ENCODE measurements at regions not wholly inside any gene's neighbourhood (a gene's known extent, or its start where the extent isn't known, plus 50 kb on each side); places are given as distances from the start of the nearest gene placed in this dataset.
"Not testable (repeated sequence)": the region's sequence is repeated elsewhere in the genome, so short reads cannot be mapped to it uniquely, and the experiment has no call there.

- Histone ChIP-seq H3K9me3 (ENCODE audit: control insufficient read depth, insufficient read depth, low read depth, low read length) (no peaks in the 10 kb centered on the region), H3K4me1 (ENCODE audit: control insufficient read depth, insufficient read depth, low read length) (no peaks in the 10 kb centered on the region; the same call in 1 of the 2 replicates), H3K4me3 (ENCODE audit: low read depth, low read length) (no peak overlapping the region), H3K27ac (ENCODE audit: extremely low read depth, low read depth, low read length) (no peak overlapping the region), H3K36me3 (ENCODE audit: control insufficient read depth in 2 of 2, insufficient read depth in 1 of 2, low read length in 2 of 2) (no peaks in the 10 kb centered on the region)
- POLR2A ChIA-PET: no interaction called here
- CTCF ChIA-PET: interaction anchor here (0.6 kb wide), 2 partner anchors 393 to 1013 kb away, joined by 3 read pairs; no protein-coding TSS in a partner anchor
- TF ChIP-seq ZBTB1 (tag by site-specific recombination; IDR thresholded peaks at IDR 0.05) (no peak), ZFHX2 (tag by site-specific recombination; conservative IDR thresholded peaks at IDR 0.05) (no peak)
Observed at GRCh38 chr13:22940090-22940710, 240.6 kb upstream of the SGCG start.

DNA sequence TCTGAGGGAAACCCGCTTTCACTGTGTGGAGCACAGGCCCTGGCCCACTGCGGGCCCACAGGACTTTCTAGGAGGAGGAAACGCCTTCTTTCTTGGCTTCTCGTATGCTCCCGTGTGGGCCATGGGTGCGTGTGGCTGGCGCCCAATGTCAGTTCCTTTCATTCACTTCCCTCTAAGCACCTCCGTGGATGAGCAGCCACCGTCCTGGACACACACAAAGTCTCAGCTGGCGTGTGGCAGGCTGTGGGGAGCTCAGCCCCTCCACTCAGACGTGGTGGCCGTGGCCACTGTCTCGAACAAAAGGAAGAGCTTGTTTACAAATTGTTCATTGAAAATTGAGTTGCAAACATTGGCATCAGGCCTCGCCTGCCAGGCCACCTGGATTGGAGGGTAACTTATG, 240.0 kb upstream of the SGCG start:
- POLR2A ChIA-PET: no interaction called here

GRCh38 chr13:22941495-22941894, 239.3 kb upstream of the SGCG start:
- H3K9me3 ChIP-seq (ENCODE audit: control insufficient read depth, insufficient read depth, low read depth, low read length); H3K27ac ChIP-seq (ENCODE audit: extremely low read depth, low read depth, low read length); H3K4me3 ChIP-seq (ENCODE audit: low read depth, low read length); CTCF ChIA-PET; H3K4me1 ChIP-seq (ENCODE audit: control insufficient read depth, insufficient read depth, low read length); POLR2A ChIA-PET; H3K36me3 ChIP-seq (ENCODE audit: control insufficient read depth in 2 of 2, insufficient read depth in 1 of 2, low read length in 2 of 2): not testable (repeated sequence)

More for the DNA sequence above, 240.0 kb upstream of the SGCG start:
- no peak for TF ChIP-seq ZEB2 (tag by site-specific recombination; IDR thresholded peaks at IDR 0.05)
- no peak overlapping the region for H3K4me3 ChIP-seq (ENCODE audit: low read depth, low read length)
- H3K36me3 ChIP-seq (ENCODE audit: control insufficient read depth in 2 of 2, insufficient read depth in 1 of 2, low read length in 2 of 2): no peaks in the 10 kb centered on the region
- CTCF ChIA-PET: no interaction called here
- H3K27ac ChIP-seq (ENCODE audit: extremely low read depth, low read depth, low read length): no peak overlapping the region
- H3K4me1 ChIP-seq (ENCODE audit: control insufficient read depth, insufficient read depth, low read length): no peaks in the 10 kb centered on the region; the same call in 1 of the 2 replicates
- no peaks in the 10 kb centered on the region for H3K9me3 ChIP-seq (ENCODE audit: control insufficient read depth, insufficient read depth, low read depth, low read length)

GRCh38 chr13:22942831-22943230, 237.9 kb upstream of the SGCG start:
- H3K36me3 ChIP-seq (ENCODE audit: control insufficient read depth in 2 of 2, insufficient read depth in 1 of 2, low read length in 2 of 2); H3K4me3 ChIP-seq (ENCODE audit: low read depth, low read length); H3K27ac ChIP-seq (ENCODE audit: extremely low read depth, low read depth, low read length); H3K4me1 ChIP-seq (ENCODE audit: control insufficient read depth, insufficient read depth, low read length); CTCF ChIA-PET; H3K9me3 ChIP-seq (ENCODE audit: control insufficient read depth, insufficient read depth, low read depth, low read length); POLR2A ChIA-PET: not testable (repeated sequence)
- peak; percentile 31; the same call in 1 of the 2 replicates for TF ChIP-seq GLIS1 (tag by site-specific recombination; IDR thresholded peaks at IDR 0.05)

DNA sequence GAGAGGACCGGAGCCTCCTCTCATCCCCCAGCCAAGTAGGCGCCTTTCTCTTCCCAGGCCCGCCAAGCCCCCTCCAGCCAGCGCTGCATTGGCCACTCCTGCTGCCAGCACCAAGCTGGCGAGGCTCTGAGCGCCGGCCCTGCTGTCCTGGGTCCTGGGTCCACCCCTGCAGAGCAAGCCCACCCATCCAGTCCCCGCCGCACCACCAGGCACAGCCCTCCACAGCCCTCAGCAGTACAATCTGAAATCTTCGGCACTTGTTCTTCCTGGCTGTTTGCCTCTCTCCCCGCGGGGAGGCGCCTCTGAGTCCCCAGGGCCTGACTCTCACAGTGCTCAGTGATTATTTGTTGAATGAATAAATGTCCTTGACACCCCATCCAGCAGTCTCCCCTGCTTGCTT, 236.4 kb upstream of the SGCG start:
- H3K27ac ChIP-seq (ENCODE audit: extremely low read depth, low read depth, low read length): no peak overlapping the region
- no peaks in the 10 kb centered on the region for H3K36me3 ChIP-seq (ENCODE audit: control insufficient read depth in 2 of 2, insufficient read depth in 1 of 2, low read length in 2 of 2)
- CTCF ChIA-PET: interaction anchor here (0.7 kb wide), 1 partner anchor 75 kb away, joined by 3 read pairs; no protein-coding TSS in a partner anchor
- TF ChIP-seq MZF1 (tag by site-specific recombination; IDR thresholded peaks at IDR 0.05; ENCODE audit: borderline replicate concordance): no peak
- no peak for TF ChIP-seq SALL2 (tag by site-specific recombination; IDR thresholded peaks at IDR 0.05; ENCODE audit: borderline replicate concordance)
- TF ChIP-seq, protein P1, sequence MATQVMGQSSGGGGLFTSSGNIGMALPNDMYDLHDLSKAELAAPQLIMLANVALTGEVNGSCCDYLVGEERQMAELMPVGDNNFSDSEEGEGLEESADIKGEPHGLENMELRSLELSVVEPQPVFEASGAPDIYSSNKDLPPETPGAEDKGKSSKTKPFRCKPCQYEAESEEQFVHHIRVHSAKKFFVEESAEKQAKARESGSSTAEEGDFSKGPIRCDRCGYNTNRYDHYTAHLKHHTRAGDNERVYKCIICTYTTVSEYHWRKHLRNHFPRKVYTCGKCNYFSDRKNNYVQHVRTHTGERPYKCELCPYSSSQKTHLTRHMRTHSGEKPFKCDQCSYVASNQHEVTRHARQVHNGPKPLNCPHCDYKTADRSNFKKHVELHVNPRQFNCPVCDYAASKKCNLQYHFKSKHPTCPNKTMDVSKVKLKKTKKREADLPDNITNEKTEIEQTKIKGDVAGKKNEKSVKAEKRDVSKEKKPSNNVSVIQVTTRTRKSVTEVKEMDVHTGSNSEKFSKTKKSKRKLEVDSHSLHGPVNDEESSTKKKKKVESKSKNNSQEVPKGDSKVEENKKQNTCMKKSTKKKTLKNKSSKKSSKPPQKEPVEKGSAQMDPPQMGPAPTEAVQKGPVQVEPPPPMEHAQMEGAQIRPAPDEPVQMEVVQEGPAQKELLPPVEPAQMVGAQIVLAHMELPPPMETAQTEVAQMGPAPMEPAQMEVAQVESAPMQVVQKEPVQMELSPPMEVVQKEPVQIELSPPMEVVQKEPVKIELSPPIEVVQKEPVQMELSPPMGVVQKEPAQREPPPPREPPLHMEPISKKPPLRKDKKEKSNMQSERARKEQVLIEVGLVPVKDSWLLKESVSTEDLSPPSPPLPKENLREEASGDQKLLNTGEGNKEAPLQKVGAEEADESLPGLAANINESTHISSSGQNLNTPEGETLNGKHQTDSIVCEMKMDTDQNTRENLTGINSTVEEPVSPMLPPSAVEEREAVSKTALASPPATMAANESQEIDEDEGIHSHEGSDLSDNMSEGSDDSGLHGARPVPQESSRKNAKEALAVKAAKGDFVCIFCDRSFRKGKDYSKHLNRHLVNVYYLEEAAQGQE (tag by site-specific recombination; IDR thresholded peaks at IDR 0.05): no peak
- TF ChIP-seq, protein P2, sequence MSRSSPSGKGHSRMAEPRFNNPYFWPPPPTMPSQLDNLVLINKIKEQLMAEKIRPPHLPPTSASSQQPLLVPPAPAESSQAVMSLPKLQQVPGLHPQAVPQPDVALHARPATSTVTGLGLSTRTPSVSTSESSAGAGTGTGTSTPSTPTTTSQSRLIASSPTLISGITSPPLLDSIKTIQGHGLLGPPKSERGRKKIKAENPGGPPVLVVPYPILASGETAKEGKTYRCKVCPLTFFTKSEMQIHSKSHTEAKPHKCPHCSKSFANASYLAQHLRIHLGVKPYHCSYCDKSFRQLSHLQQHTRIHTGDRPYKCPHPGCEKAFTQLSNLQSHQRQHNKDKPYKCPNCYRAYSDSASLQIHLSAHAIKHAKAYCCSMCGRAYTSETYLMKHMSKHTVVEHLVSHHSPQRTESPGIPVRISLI (tag by site-specific recombination; IDR thresholded peaks at IDR 0.05): no peak
- no peak for TF ChIP-seq ZNF175 (tag by site-specific recombination; IDR thresholded peaks at IDR 0.05)
- TF ChIP-seq, protein P3, sequence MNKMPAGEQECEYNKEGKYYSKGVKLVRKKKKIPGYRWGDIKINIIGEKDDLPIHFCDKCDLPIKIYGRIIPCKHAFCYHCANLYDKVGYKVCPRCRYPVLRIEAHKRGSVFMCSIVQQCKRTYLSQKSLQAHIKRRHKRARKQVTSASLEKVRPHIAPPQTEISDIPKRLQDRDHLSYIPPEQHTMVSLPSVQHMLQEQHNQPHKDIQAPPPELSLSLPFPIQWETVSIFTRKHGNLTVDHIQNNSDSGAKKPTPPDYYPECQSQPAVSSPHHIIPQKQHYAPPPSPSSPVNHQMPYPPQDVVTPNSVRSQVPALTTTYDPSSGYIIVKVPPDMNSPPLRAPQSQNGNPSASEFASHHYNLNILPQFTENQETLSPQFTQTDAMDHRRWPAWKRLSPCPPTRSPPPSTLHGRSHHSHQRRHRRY (tag by site-specific recombination; IDR thresholded peaks at IDR 0.05): no peak
- H3K9me3 ChIP-seq (ENCODE audit: control insufficient read depth, insufficient read depth, low read depth, low read length): no peaks in the 10 kb centered on the region
- POLR2A ChIA-PET: no interaction called here
- no peak overlapping the region for H3K4me3 ChIP-seq (ENCODE audit: low read depth, low read length)
- peaks cover 2% of the 10 kb centered on the region; the same call in 1 of the 2 replicates for H3K4me1 ChIP-seq (ENCODE audit: control insufficient read depth, insufficient read depth, low read length)
